HG03342 (cell line): ENCODE measurements at regions not wholly inside any gene's neighbourhood (a gene's known extent, or its start where the extent isn't known, plus 50 kb on each side); places are given as distances from the start of the nearest gene placed in this dataset.
"Not testable (repeated sequence)": the region's sequence is repeated elsewhere in the genome, so short reads cannot be mapped to it uniquely, and the experiment has no call there.

Experiments
- ATAC-seq: cut with Tn5 transposase; IDR thresholded peaks from one replicate; pipeline ENCODE4 v1.9.1; 2021; ENCODE audit warnings: mild to moderate bottlenecking, moderate library complexity; ENCODE audit not compliant: unreplicated experiment

- peak; percentile 38 for ATAC-seq
Measured at GRCh38 chr3:6229778-6230410, 631.0 kb upstream of the GRM7 start.

GRCh38 chr3:6242104-6242503, 618.8 kb upstream of the GRM7 start:
- ATAC-seq = no peak

DNA sequence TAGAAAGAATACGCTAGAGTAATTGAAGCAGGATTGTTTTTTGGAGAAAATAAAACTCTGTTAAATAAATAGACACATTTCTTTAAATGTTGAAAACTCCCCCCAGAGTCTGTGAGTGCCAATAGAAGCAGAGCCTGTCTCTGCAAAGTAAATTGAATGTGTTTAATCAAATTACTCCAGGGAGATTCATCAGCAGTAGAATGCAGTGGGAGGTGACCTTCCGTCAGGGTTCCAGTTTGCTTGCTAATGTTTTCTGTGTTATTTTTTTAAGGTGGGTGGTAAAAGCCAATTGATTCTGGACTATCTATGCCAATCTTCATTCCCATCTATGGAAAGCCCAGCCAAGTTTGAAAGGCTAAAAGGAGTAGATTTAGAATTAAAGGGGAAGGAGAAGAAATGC, 612.4 kb upstream of the GRM7 start:
- no peak for ATAC-seq

DNA sequence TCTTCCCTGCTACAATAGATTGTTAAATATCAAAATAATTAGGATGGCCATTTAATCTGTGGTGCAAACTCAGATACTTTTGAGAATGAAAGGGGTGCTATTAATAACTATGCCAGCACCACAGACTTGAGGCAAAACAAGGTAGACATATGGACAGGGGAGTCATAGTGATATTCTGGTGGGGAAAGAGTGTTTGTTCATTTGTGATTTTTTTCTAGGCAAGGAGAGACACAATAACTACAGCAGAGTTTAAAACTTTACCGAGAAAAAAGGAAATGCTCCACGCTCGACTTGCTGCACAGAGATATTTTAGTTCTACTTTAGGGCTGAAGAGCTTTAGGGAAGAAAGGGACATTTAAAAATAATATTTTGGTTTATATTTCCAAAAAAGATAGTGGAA, 611.2 kb upstream of the GRM7 start:
- ATAC-seq = peak; percentile 79

GRCh38 chr3:6250167-6250566, 610.7 kb upstream of the GRM7 start:
- ATAC-seq = peak; percentile 98

DNA sequence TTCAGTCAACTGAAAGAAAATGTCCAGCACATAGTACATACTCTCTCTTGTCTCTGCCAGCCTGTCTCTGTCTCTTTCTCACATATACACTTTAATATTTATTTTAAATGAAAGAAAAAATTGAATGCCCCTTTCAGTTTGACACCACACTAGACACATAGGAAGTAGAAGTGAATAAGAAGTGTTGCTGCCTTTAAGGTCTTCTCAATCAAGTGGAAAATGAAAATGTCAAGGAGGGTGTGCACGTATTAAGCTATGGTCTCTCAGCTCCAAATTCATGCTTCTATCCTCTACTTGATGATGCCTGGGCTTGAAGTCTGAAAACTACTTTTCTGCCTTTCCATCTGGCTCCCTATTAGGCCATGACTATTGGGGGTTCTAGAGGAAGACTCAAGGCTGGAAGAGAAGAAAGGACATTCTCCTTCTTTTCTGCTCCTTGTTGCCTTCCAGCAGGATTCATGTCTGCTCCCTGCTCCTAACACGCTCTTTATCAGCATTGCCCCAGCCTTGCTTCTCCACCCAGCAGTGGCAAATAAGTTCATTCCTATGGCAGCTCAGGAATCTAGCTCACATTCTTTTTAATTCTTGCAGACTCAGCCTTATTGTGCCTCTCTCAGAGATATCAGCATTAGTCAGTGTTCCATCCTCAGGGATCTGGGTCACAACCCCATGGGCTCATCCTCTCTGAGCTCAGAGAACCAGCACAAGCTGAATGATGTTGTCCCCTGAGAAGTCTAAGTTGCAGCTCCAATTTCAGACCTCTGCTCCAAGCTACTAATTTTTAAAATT, 609.1 kb upstream of the GRM7 start:
- ATAC-seq = no peak

DNA sequence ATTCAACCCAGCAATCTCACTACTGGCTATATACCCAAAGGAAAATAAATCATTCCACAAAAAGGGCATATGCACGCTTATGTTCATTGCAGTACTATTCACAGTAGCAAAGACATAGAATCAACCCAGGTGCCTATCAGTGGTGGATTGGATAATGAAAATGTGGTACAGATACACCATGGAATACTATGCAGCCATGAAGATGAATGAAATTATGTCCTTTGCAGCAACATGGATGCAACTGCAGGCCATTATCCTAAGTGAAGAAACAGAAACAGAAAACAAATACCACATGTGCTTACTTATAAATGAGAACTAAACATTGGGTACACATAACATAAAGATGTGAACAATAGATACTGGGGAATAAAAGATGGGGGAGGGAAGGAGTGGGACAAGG, 606.4 kb upstream of the GRM7 start:
- ATAC-seq = no peak

- no peak for ATAC-seq
Measured at GRCh38 chr3:6255229-6255628, 605.7 kb upstream of the GRM7 start.

- peak; percentile 91 for ATAC-seq
Measured at GRCh38 chr3:6260551-6261191, 600.2 kb upstream of the GRM7 start.

GRCh38 chr3:6262010-6262409, 598.9 kb upstream of the GRM7 start:
- no peak for ATAC-seq

DNA sequence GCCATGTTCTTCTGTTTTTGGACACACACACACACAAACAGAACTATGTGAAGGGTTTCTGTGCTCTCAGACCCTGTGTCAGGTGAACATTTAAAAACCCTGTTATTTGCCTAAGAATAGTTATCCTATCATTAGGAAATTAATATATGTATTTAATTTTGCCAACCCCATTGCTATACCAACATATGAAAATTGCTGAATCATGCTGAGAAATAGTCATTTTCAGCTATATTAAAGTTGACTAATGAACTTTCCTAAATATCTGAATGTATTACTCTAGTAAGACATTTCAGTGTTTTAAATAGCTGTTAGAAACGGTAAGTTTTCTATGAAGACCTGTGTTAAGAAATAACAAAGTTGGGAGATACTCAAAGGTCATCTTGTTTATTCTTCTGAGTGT, 596.9 kb upstream of the GRM7 start:
- no peak for ATAC-seq

DNA sequence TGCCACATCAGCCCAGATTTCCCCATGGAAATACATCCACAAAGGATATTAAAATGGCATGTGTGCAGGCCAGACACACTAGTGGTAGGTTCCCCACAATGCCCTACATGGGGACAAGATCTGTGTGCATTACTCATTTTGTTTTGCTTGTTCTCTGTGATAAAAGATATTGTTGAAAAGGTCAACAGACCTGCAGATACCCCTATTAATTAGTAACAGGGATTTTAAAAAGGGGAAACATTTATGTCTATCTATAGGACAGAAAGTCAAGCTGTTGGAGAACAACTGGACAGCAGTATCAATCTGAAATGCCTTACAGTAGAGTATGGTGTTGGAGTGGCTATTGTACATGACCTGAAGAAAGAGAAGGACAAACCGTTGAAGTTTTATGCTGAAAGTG, 596.0 kb upstream of the GRM7 start:
- no peak for ATAC-seq

DNA sequence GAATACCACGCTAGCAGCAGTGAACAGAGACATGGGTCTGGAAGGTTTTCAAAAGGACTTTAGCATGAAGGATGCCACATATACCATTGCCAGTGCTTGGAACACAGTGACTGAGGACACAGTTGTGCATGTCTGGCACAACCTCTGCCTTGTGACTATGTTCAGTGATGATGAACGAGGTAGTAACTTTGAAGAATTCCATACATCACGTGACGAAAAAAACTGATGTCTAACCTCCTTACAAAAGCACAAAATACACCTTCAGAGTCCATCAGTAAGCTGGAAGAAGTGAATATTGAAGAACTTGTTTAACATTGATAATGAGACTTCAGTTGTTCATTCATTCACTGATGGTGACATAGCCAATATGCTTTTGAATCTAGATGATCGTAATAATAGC, 594.8 kb upstream of the GRM7 start:
- ATAC-seq = no peak

DNA sequence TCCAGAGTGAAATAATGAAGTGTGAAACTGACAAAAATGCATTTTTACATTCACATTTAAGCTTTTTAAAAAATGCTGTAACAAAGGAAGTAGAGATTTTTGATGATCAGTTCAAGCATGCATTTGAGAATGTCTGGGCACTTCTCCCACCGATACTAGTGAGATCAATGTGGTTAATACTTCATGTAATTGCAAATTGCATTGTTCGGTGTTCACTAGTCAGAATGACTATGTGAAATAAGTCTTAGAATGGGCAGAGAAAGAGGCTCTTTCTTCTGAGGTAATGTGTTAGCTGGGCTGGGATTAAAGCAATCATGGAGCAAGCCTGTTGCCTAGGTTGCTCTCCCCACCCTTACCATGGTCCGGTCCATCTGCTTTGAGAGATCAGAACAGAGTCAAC, 587.0 kb upstream of the GRM7 start:
- no peak for ATAC-seq

DNA sequence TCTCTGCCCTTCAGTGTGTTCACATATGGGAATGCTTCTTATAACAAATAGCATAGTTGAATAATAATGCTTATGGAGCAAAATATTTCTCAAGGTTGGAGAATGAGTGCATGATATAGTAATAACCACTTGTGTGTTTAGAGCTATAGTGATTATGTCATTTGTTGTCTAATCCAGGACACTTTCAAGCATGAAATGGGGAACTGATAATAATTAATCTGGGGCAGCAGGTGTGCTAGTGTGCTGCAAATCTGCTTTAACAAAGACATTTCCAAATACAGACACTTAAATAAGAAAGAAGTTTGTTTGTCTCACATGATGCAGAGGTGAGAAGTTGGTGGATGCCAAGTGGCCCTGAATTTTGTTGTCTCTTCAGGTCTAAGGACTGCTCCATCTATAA, 579.3 kb upstream of the GRM7 start:
- ATAC-seq = no peak

DNA sequence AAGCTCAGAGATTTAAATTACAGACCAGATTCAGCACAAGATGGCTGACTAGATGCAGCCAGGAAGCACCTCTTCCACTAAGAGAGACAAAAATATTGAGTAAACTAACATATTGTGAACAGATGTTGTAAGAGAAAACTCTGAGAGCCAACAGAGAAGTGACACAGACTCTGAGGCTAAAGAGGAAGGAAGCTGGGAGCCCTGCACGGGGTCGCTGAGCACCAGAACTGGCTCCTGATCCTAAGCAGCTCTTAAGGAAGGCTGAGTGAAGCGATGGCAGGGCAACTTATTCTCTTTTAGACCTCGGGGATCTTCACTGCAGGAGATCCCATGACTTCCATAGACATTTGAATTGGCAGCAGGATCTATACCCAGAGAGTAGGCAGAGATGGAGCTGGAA, 578.0 kb upstream of the GRM7 start:
- no peak for ATAC-seq

DNA sequence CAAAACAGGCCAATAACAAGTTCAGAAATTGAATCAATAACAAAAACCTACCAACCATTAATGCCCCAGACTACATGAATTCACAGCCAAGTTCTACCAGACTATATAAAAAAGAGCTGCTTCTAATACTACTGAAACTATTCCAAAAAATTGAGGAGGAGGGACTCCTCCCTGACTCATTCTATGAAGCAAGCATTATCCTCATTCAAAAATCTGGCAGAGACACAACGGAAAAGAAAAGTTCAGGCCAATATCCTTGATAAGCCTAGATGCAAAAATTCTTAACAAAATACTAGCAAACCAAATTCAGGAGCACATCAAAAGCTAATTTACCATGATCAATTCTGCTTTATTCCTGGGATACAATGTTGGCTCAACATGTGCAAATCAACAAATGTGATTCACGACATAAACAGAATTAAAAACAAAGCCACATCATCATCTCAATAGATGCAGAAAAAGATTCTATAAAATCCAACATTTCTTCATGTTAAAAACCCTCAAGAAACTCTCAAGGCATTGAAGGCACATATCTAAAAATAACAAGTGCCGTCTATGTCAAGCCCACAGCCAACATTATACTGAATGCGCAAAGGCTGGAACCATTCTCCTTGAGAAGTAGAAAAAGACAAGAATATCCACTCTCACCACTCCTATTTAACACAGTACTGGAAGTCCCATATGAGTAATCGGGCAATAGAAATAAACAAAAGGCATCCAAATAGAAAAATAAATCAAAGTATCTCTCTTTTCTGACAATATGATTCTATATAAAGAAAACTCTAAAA, 573.6 kb upstream of the GRM7 start:
- ATAC-seq = no peak

DNA sequence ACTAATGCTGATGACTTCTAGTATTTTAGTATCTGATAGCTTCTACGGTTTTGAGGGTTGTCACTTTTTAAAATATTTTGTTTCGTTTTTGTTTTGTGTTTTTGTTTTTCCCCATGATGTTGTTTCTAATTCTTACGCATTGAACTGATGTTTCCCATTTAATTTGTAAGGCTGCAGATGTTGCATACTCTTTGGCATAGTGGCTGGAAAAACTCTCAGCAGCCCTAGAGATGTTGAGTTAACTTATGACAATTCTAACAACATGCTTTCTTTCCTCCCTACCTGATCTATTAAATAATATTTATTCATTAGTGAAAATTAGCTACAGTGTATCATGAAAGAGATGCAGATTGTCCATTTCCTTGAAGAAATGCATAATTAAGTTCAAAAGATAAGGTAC, 559.3 kb upstream of the GRM7 start:
- no peak for ATAC-seq

DNA sequence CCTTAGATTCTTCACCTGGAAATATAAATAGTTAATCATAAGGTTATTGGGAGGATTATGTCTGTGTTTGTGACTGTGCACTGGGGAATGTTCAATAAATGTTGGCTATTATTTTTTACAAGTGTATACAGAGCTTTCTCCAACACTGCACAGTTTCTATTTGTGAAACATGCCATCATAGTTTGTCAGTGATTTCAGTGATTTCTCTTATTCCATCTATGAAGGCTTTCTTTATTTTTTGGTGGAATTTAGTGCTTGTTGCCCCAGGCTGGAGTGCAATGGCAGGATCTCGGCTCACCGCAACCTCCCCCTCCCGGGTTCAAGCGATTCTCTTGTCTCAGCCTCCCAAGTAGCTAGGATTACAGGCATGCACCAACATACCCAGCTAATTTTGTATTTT, 545.0 kb upstream of the GRM7 start:
- ATAC-seq = no peak

DNA sequence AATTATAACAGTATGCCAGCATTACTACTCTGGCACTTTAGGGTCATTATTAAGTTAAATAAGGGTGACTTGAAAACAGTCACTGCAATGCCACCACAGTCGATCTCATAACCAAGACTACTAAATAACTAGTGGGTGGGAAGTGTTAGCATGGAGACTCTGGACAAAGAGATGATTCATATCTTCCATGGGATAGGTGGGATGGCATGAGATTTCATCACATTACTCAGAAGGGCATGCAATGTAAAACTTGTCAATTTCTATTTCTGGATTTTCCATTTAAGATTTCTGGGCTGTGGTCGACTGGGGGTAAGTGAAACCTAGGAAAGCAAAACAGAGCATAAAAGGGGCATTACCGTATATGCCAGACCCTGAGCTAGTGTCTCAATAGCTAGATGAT, 538.9 kb upstream of the GRM7 start:
- no peak for ATAC-seq

- no peak for ATAC-seq
Measured at GRCh38 chr3:6326771-6327170, 534.1 kb upstream of the GRM7 start.

DNA sequence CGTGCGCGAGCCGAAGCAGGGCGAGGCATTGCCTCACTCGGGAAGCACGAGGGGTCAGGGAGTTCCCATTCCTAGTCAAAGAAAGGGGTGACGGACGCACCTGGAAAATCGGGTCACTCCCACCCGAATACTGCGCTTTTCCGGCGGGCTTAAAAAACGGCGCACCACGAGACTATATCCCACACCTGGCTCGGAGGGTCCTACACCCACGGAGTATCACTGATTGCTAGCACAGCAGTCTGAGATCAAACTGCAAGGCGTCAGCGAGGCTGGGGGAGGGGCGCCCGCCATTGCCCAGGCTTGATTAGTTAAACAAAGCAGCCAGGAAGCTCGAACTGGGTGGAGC, 520.0 kb upstream of the GRM7 start:
- not testable (repeated sequence) for ATAC-seq
